GM11168 (cell line): ENCODE measurements at regions not wholly inside any gene's neighbourhood (a gene's known extent, or its start where the extent isn't known, plus 50 kb on each side); places are given as distances from the start of the nearest gene placed in this dataset.

Experiments used
- in situ Hi-C: fragments of 300-500 bp; cut with MboI; formaldehyde crosslinking; loops from one replicate; pipeline ENCODE4 v1.12.0; 2022; ENCODE audit warnings: low sequenced_read_pairs; ENCODE audit not compliant: unreplicated experiment

DNA sequence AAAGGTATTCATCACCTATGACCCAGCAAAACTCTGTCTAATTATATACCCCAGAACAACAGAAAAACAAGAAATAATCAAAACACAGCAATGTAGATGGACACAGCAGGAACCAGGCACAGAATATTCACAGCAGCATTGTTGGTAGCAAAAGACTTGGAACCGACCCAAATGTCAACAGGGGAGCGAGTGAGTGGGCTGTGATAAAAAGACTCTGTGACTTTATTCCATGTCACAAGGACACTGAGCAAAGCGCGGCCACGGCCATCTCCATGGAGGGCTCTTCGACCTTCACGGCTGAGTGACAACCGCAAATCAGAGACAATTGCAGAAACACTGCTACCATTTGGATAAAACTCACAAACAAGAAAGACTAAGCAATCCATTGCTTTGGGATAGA, 1373.1 kb downstream of the TBC1D22A start:
- in situ Hi-C loops = no loop called here

DNA sequence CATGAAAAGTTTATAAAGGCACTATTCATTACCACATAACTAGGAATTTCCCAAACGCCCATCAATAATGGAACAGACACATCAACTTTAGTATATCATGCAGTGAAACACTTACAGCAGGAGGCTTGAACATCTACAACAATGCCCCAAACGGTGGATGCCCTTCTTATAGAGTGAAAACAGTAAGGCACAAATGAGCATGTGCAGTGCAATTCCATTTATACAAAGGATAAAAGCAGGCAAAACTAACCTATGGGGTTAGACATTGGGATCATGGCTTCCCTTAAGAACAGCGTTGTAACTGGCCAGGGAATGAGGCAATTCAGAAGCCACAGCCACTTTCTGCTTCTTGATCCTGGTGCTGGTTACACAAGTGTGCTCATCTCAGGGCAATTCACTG, 1363.0 kb downstream of the TBC1D22A start:
- in situ Hi-C loops = no loop called here

DNA sequence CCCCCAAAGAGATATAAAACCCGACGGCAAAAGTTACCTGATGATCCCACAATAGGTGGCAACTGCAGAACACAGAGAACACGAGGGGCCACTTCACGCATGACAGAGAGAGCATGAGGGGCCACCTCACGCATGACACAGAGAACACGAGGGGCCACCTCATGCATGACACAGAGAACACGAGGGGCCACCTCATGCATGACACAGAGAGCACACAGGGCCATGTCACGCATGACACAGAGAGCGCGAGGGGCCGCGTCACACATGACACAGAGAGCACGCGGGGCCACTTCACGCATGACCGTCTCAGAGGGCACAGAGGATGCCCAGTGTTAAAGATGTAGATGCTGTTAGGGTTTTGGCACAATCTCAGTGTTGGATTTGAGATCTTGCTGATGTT, 1359.5 kb downstream of the TBC1D22A start:
- in situ Hi-C loops = no loop called here

DNA sequence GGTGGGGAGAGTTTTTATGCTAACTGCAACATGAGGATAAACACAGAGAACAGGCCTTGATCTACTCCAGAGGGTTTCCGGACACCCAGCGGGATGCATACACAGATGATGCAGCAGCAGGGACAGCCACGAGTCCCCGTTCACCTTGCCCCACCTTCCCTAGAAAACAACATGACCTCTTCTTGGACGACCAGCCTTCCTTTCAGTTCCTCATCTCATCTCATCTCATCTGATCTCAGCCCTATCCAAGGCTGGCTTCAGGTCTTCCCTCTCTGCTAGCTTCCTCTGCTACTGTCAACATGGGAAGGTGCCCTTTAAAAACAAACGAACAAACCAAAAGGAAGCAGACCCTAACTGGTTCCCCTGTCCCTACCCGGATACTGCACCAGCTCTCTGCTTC, 1356.2 kb downstream of the TBC1D22A start:
- in situ Hi-C loops = no loop called here

DNA sequence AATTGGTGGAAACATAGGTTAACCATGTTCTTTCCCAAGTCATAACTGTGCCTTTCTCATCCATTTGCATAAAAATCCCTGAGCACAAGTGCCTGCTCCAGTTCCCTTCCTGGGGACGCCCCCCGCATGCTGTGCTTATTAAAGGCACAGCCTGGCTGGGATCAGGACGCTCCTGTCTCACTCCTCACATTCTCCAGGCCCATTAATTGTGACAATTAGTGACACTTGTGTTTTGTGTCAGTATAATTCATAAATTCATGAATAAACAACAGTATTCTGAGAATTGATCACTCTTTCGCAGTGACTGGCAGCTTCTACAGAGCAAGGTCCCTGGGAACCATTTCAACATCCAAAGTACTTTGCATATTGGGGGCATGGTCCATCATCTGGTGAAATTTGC, 1354.4 kb downstream of the TBC1D22A start:
- in situ Hi-C loops = no loop called here

DNA sequence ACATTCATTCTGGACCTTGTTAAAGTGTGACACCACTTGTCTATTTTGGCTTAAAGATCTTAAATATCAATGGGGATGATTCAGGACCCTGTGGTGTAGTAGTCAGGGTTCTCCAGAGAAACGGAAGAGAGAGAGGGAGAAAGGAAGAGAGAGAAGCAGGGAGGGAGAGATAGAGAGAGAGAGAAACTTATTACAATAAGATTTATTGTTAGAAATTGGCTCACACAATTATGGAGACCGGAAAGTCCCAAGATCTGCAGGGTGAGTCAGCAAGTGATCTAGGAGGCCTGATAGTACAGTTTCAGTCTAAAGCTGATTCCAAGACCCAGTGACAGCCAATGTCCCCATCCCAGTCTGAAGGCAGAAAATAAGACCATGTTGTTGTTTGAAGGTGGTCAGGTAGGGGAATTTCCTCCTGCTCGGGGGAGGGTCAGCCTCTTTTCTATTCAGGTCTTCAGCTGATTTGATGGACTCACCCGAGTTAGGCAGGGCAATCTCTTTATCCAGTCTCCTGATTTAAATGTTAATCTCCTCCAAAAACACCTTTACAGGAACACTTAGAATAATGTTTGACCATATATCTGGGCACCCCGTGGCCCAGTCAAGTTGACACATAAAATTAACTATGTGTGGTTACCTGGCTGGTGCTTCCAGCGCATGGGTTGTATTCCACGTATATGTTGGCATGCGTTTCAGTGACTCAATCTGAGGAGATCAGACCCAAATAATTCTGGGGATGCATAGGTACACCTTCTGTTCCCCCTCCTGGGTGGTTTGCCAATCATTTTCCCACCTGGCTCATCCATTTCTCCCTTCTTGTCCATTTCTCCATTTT, 1350.5 kb downstream of the TBC1D22A start:
- in situ Hi-C loops = no loop called here

DNA sequence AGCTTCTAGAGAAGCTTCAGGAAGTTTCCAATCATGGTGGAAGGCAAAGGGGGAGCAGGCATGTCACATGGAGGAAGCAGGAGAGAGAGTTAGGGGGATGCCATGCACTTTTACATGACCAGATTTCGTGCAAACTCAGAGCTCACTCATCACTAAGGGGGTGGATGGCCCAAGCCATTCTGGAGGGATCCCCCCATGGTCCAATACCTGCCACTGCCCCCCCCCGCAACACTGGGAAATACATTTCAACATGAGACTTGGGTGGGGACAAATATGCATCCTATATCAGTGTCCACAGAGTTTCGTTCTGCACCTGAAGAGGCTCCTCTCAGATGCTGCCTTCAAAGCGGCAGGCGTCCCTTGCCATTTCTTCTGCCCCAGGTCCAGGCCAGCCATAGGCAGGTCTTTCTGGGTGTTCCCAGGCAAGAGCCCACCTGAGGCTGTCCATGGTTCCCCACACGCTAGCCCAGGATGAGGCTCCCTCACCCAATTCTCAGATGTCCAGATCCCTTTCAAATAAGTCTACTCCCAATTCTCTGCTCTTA, 1344.3 kb downstream of the TBC1D22A start:
- in situ Hi-C loops = no loop called here

DNA sequence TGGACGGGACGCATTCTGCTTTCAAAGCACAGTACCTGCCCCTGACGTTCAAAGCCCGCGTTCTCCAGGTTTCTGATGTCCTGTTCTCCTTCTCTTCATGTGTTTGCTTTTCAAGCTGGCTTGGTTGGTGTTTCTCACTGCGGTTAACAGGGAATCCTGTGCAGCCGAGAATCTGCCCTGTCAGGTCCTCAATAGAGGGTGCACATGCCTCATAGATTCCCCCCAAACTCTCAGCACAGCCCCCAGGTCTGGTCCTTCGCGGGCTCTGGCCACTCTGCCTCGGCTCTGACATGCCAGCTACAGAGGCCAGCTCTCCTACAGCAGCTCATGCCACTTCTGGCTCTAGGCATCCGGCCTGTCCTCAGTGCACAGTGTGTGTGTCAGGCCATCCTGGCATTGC, 1343.8 kb downstream of the TBC1D22A start:
- in situ Hi-C loops = no loop called here

DNA sequence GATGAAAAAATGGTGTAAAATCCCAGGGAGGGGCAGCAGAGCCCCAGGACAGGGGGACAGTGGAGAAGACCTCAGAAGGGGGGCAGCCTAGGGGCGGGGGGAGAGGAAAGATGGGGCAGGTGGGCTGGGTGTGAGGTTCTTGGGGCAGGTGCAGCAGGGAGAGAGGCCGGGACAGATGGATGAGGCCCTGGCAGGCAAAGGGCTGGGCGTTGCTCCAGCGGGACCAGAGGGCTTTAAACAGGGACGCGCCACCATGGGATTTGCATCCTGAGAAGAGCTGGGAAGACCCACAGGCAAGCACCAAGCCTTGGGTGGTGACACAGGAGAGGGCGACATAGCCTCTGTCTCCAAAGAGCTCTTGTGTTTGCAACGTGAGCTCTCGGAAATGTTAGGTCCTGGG, 1342.8 kb downstream of the TBC1D22A start:
- in situ Hi-C loops = no loop called here

DNA sequence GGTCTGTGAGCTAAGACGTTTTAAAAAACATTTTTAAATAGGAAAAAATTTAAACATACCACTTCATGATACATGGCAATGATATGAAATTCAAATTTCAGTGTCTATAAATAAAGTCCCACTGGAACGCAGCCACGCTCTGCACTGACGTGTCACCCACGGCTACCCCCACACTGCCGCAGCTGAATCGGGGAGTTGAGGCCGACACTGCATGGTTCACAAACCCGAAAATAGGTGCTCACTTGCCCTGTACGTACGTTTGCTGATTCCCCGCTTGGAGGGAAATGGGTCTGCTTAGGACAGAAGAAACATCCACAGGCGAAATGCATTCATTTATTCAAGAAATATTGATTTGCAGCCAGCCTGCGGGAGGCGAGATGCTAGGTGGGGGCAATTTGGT, 1342.3 kb downstream of the TBC1D22A start:
- in situ Hi-C loops = no loop called here

DNA sequence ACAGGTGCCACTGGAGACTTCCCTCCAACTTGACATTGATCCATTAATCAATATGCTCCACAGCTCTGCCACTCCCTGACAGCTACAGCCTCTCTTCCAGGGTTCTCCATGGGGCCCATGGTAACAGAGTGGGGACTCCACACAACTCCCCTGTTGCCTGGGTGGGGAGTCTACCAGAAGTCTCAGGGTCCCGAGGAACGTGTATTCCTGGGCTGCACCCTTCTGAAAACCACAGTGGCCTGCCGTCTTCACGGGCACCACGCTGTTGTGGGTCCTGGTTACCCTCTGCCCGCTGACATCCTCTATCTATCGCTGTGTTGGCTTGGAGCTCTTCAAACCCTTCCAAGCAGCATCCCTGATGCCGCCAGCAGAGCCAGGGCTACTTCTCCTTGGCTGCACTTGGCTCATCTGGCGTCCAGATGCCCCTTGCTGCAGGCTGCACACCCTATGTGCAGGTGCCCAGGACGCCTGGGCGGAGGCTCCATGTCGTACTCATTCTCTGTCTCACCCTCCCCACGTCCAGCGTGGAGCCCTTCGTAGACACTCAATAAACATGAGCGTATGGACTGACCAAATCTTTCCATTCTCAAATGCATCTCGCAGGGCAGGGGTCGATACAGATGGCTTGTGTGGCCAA, 1341.8 kb downstream of the TBC1D22A start:
- in situ Hi-C loops = no loop called here

DNA sequence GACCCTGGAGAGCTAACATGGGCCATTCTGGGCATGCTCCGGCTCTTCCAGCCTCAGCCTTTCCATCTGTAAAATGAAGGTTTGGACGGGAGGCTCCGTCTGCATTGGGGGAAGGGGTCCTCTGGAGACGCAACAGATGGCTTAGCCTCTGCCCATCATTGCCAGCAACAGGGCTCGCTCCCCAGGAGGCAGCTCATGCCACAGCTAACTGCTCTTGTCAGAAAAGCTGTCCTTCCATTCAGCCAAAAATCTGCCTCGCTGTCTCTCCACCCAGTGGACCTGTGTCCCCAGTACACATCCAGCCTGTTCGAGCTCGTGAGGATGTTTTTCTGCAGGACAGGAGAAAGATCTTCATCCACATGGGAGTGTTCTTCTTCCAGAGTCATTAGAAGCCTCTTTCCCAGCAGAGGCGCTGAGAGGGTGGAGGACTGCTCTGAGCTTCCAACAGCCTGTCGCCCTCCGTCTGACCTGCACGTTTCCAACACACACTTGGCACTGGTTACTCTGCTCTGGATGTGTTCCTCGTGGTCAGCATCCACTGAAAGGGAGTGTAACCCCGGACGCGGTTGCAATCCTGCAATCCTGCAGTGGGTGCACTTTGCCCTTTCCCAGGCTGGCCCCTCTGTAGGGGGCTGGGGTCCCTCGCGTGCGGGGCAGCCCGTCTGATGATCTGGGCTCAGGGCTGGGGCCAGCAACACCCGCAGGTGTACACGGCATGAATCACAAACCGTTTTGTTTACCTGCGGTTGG, 1340.9 kb downstream of the TBC1D22A start:
- in situ Hi-C loops = no loop called here

DNA sequence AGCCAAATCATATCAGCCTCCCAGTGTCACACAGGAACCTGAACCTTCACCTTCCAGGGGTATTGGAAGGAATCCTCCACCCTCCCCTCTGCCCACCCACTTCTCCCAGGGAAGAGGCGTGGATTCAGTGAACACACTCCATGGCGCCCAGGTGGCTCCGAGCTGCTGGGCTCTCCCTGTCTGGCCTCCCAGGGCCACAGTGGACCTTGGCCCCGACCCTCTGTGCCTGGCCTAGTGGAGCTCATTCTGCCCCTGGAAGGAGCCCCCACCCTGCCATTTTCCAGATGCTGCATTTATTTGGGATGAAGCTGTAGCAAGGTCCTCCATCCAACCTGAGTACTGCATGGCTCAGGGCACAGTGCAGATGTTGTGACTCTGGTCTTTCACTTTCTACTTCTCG, 1340.1 kb downstream of the TBC1D22A start:
- in situ Hi-C loops = no loop called here

DNA sequence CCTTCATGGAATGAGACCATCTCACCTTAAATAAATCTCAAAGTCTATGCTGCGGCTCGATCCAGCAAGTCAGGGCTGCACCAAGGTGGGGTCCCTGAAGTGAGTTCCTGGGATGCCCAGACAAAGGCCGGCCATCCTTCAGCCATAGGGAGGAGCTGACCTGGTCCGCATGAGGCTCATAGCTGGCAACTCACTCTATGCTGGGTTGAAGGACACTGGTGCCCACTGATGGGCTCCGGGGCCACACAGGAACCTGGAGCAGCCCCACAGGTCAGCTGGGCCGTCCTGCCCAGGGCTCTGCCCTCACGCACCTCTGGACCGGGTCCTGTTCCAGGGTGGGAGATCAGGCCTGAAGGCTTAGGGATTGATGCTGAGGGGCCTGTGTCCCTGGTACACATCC, 1339.3 kb downstream of the TBC1D22A start:
- in situ Hi-C loops = no loop called here

DNA sequence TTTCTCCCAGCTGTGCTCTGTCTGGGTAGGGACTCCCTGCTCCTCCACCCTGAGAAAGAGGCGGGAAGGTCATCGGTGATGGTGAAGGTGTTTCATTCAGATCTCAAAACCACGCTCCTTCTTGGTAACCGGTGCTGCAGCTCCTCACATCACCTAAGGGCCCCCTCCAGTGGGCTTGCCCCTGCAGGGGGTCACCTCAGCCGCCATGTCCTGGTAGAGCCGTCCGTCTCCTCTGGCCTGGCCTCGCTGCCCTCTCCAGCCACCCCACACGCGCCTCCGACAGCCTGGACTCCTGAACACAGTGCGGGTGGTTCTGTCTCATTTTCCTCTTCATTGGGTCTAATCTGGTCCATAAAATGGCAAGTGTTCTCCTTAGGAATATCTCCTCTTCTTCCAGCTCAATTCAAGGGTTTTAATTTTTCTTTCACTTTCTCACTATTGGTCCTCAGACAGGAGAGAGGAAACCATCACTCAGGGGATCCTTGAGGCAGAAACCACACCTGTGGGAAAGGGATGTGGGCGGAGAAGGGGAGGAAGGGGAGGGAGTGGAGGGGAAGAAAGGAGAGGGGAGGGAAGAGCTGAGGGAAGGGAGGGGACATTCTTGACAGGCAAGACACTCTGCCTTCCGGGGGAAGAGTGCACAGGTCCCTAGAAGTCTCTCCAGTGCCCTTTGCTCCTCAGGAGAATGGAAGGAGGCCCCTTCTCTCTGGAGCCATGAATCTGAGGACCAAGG, 1338.4 kb downstream of the TBC1D22A start:
- in situ Hi-C loops = no loop called here

DNA sequence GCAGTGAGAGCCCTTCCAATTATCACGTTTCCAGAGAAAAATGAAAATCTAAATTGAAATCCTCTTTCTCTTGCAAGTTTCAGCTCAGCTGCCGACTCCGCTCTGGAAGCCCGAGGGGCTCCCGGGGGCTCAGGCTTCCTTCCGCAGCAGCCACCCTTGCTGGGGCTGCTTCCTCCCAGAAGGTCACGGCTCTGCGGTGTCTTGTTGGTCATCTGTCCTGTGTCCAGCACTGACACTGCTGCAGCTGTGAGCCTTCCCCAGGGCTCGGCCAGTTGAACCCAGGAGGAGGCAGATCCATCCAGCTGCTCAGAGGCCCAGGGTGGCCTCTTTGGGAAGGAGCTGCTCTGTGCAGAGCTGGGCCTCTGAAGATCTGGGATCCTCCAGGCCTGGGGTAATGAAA, 1337.2 kb downstream of the TBC1D22A start:
- in situ Hi-C loops = loop anchor here (25.0 kb wide), 1 partner anchor 1938 kb away; no protein-coding TSS in a partner anchor

DNA sequence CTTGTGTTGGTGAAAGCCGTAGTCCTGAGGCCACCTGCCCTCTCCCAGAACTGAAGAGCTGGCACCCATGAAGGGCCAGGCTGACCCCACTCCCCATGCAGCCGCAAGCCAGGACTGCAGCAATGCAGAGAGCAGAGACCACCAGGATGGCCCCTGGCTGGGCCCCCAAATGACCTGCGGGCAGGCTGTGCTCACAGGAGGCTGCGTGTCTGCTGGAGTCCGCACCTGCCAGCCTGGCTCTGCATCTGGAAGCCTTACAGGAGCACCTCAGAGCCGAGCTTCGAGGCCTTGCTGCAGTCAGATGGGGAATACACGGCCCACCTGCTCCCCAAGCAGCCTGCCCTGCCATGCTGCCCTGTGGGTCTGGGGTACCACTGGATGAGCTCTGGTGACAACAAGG, 1336.8 kb downstream of the TBC1D22A start:
- in situ Hi-C loops = loop anchor here (25.0 kb wide), 1 partner anchor 1938 kb away; no protein-coding TSS in a partner anchor

DNA sequence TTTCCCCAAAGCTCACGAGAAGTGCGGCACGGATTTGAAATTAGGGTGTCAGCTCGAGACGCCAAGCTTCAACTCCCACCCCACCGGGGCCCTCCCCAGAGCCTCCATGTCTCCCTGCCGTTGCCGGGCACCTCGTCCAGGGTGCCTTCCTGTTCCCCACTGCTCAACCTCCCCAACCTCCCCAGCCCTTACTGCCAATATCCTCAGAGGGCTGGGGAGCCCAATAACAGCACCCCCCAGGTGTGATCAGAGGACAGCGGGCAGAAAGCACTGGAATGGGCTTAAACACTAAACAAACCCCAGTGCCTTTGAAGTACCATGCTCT, 1336.4 kb downstream of the TBC1D22A start:
- in situ Hi-C loops = loop anchor here (25.0 kb wide), 1 partner anchor 1938 kb away; no protein-coding TSS in a partner anchor

DNA sequence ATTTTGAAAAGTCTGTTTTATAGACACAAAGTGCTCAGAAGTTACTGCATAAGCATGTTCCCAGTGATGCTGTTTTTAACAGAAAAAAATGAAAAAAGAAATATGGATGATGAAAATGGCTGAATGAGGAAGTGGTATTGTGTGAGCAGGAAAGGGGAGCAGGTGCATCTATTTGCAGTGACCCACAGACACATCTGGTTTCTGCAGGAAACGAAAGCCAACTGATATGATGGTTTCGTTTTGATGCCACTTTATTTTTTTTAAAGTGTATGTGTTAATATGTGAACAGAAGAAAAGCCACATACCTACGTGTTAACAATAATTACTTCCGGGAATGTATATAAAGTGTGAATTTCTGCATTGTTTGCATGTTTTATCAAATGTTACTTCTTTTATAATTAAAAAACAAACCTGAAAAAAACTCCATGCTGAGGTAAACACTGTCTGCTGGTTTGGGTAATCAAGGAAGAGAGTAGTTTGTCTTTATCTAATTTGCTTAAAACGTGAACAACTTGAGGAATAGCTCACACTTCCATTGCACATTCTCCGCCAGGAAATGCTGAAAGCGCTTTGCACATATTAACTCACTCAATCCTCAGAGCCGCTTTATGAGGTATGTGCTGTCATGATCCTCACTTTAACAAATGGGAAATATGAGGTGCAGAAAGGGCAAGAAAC, 1335.9 kb downstream of the TBC1D22A start:
- in situ Hi-C loops = loop anchor here (25.0 kb wide), 1 partner anchor 1939 kb away; no protein-coding TSS in a partner anchor

DNA sequence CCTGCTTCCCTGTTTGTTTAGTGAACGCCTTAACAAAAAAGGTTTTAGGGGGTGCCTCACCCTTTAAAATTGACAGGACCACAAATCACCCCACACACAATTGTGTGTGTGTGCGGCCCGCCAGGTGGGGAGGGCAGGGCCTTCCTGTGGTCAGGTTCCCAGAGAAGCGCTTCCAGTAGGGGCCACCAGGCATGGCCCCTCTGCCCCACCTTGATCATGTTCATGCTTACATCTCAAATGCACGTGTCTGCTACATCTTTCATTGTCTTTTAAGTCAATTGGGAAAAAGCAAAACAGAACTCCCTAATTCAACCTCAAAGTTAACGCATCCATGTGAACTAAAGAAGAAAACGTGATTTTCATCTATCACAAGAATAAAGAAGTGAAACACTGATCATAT, 1335.3 kb downstream of the TBC1D22A start:
- in situ Hi-C loops = loop anchor here (25.0 kb wide), 1 partner anchor 1940 kb away; no protein-coding TSS in a partner anchor
